ENCODE measurements at regions not wholly inside any gene's neighbourhood (a gene's known extent, or its start where the extent isn't known, plus 50 kb on each side); places are given as distances from the start of the nearest gene placed in this dataset.

- TF ChIP-seq MAX (IDR thresholded peaks at IDR 0.05; ENCODE audit: low read depth) (no peak), FOSL2 (IDR thresholded peaks at IDR 0.05; ENCODE audit: borderline replicate concordance, low read depth) (no peak)
- TF ChIP-seq, protein P1, sequence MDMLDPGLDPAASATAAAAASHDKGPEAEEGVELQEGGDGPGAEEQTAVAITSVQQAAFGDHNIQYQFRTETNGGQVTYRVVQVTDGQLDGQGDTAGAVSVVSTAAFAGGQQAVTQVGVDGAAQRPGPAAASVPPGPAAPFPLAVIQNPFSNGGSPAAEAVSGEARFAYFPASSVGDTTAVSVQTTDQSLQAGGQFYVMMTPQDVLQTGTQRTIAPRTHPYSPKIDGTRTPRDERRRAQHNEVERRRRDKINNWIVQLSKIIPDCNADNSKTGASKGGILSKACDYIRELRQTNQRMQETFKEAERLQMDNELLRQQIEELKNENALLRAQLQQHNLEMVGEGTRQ (IDR thresholded peaks at IDR 0.05; ENCODE audit: borderline replicate concordance, low read depth, low read length) = no peak
Measured at GRCh38 chr2:137892739-137893138, 71.5 kb upstream of the HNMT start (continued).

DNA sequence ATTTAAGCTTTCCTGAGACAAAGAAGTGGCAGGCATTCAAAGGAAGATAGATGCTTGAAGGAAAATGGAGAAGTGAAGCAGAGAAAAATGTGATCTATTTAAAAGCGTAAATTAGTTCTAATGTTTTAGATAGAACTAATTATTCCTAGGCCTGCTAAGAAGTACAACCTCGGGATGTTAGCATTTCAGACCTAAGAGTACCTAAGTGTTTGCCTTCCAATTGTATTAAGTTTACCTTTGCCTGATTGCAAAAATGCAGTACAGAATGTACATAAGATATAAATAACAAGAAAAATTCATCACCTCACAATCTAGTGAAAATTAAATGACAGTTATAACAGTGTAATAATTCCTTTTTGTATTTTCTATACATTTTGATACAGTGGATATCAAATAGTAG lies 71.1 kb upstream of the HNMT start:
- DNase-seq = no peak
- H3K4me2 ChIP-seq = no peak overlapping the region
- ChIA-PET CTCF (interaction anchor here (1.2 to 1.4 kb wide), 2 partner anchors 27 to 934 kb away, joined by 3 to 5 read pairs; no protein-coding TSS in a partner anchor), POLR2A (no interaction called here)
- H3K9me2 ChIP-seq = no peaks in the 10 kb centered on the region
- no peaks in the 10 kb centered on the region for H3K27me3 ChIP-seq (ENCODE audit: insufficient read depth)
- no peak for TF ChIP-seq TAF1 (IDR thresholded peaks at IDR 0.05; ENCODE audit: borderline replicate concordance, low read depth, low read length)
- TF ChIP-seq, protein P2, sequence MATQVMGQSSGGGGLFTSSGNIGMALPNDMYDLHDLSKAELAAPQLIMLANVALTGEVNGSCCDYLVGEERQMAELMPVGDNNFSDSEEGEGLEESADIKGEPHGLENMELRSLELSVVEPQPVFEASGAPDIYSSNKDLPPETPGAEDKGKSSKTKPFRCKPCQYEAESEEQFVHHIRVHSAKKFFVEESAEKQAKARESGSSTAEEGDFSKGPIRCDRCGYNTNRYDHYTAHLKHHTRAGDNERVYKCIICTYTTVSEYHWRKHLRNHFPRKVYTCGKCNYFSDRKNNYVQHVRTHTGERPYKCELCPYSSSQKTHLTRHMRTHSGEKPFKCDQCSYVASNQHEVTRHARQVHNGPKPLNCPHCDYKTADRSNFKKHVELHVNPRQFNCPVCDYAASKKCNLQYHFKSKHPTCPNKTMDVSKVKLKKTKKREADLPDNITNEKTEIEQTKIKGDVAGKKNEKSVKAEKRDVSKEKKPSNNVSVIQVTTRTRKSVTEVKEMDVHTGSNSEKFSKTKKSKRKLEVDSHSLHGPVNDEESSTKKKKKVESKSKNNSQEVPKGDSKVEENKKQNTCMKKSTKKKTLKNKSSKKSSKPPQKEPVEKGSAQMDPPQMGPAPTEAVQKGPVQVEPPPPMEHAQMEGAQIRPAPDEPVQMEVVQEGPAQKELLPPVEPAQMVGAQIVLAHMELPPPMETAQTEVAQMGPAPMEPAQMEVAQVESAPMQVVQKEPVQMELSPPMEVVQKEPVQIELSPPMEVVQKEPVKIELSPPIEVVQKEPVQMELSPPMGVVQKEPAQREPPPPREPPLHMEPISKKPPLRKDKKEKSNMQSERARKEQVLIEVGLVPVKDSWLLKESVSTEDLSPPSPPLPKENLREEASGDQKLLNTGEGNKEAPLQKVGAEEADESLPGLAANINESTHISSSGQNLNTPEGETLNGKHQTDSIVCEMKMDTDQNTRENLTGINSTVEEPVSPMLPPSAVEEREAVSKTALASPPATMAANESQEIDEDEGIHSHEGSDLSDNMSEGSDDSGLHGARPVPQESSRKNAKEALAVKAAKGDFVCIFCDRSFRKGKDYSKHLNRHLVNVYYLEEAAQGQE (IDR thresholded peaks at IDR 0.05; ENCODE audit: low read depth, low read length) = no peak
- TF ChIP-seq RFX5 (IDR thresholded peaks at IDR 0.05; ENCODE audit: low read length) = no peak
- TF ChIP-seq FOXM1 (IDR thresholded peaks at IDR 0.05; ENCODE audit: low read depth) = no peak
- TF ChIP-seq ELF1 (IDR thresholded peaks at IDR 0.05) = no peak
- no peak for TF ChIP-seq YY1 (IDR thresholded peaks at IDR 0.05; ENCODE audit: low read depth)
- no peak for TF ChIP-seq SMC3 (IDR thresholded peaks at IDR 0.05; ENCODE audit: low read depth, low read length)
- no peak for TF ChIP-seq RXRA (IDR thresholded peaks at IDR 0.05; ENCODE audit: borderline replicate concordance, low read depth)
- TF ChIP-seq, protein P1 (IDR thresholded peaks at IDR 0.05; ENCODE audit: borderline replicate concordance, low read depth, low read length) = no peak
- TF ChIP-seq USF1 (IDR thresholded peaks at IDR 0.05; ENCODE audit: borderline replicate concordance, low read depth) = no peak
- no peak for TF ChIP-seq EZH2phosphoT487 (IDR thresholded peaks at IDR 0.05; ENCODE audit: borderline replicate concordance, low read depth)
- TF ChIP-seq POLR2AphosphoS5 (IDR thresholded peaks at IDR 0.05; ENCODE audit: low read depth, low read length) = no peak
- TF ChIP-seq SIN3A (IDR thresholded peaks at IDR 0.05; ENCODE audit: borderline replicate concordance, low read depth, low read length) = no peak
- TF ChIP-seq CHD2 (IDR thresholded peaks at IDR 0.05; ENCODE audit: low read length, partially characterized antibody) = no peak
- no peak for TF ChIP-seq FOSL2 (IDR thresholded peaks at IDR 0.05; ENCODE audit: borderline replicate concordance, low read depth)
- no peak for TF ChIP-seq JUND (IDR thresholded peaks at IDR 0.05)
- H4K20me1 ChIP-seq (ENCODE audit: insufficient read depth) = no peaks in the 10 kb centered on the region
- H2AFZ ChIP-seq (ENCODE audit: low read depth) = no peak overlapping the region
- no peaks in the 10 kb centered on the region for H3K79me2 ChIP-seq (ENCODE audit: insufficient read depth)
- no peaks in the 10 kb centered on the region for H3K4me1 ChIP-seq (ENCODE audit: control insufficient read depth in 1 of 2, insufficient read depth in 2 of 2, low read depth in 1 of 2, low read length in 1 of 2)
- no peaks in the 10 kb centered on the region for H3K36me3 ChIP-seq (replicated peaks in 1 of 2; ENCODE audit: control insufficient read depth in 1 of 2, insufficient read depth in 2 of 2, low read length in 1 of 2)
- H3K9ac ChIP-seq = no peak overlapping the region
- no peaks in the 10 kb centered on the region for H3F3A ChIP-seq (replicated peaks; ENCODE audit: insufficient read depth)
- H3K27ac ChIP-seq (ENCODE audit: low read depth in 2 of 2, low read length in 1 of 2) = no peak overlapping the region
- no peak overlapping the region for H3K4me3 ChIP-seq (ENCODE audit: low read depth in 2 of 2, low read length in 1 of 2)
- no peaks in the 10 kb centered on the region for H3K9me3 ChIP-seq
- 74% methylated on average over 2 of the region's 2 CpGs for WGBS (ENCODE audit: low lambda C conversion rate)
